Liver (tissue), 8 donors: ENCODE measurements at regions not wholly inside any gene's neighbourhood (a gene's known extent, or its start where the extent isn't known, plus 50 kb on each side); places are given as distances from the start of the nearest gene placed in this dataset.

Source experiments
- DNase-seq: peaks from one replicate; pipeline ENCODE4 v3.0.0-alpha.2; 2017; ENCODE audit warnings: low spot score
- H3K27ac ChIP-seq, 2 donors: one replicate each; pipeline ENCODE4 v1.7.0; 2013; ENCODE audit warnings: inconsistent platforms in 2 of 2, low read length in 2 of 2, control low read depth in 1 of 2, low read depth in 1 of 2, mild to moderate bottlenecking in 1 of 2
- H3K27me3 ChIP-seq, 4 donors: one replicate each; pipeline versions ENCODE4 v1.6.1 to v1.7.0; 2013; ENCODE audit warnings: low read length in 3 of 4, inconsistent platforms in 1 of 4, mild to moderate bottlenecking in 1 of 4, moderate library complexity in 1 of 4; ENCODE audit not compliant: control insufficient read depth in 4 of 4, insufficient read depth in 4 of 4
- H3K36me3 ChIP-seq, 4 donors: one replicate each; pipeline versions ENCODE4 v1.6.1 to v1.7.0; 2013; ENCODE audit warnings: low read length in 3 of 4, mild to moderate bottlenecking in 3 of 4, low read depth in 1 of 4, moderate library complexity in 1 of 4; ENCODE audit not compliant: control insufficient read depth in 4 of 4, insufficient read depth in 3 of 4
- H3K4me1 ChIP-seq, 4 donors: one replicate each; pipeline versions ENCODE4 v1.6.1 to v1.7.0; 2013; ENCODE audit warnings: low read length in 3 of 4, mild to moderate bottlenecking in 3 of 4, moderate library complexity in 1 of 4; ENCODE audit not compliant: control insufficient read depth in 4 of 4, insufficient read depth in 4 of 4
- H3K4me3 ChIP-seq, 3 donors: one replicate each; pipeline versions ENCODE4 v1.6.1 to v1.7.0; 2013; ENCODE audit warnings: low read length in 3 of 3, control low read depth in 1 of 3, low read depth in 1 of 3, mild to moderate bottlenecking in 1 of 3
- H3K9ac ChIP-seq, 2 donors: one replicate each; pipeline ENCODE4 v1.7.0; 2013; ENCODE audit warnings: low read length in 2 of 2, mild to moderate bottlenecking in 2 of 2, moderate library complexity in 2 of 2, control low read depth in 1 of 2, low read depth in 1 of 2
- H3K9me3 ChIP-seq, 4 donors: one replicate each; pipeline versions ENCODE4 v1.6.1 to v1.7.0; 2013; ENCODE audit warnings: low read length in 3 of 4; ENCODE audit not compliant: control insufficient read depth in 4 of 4
- EGR1 ChIP-seq, 2 donors: IDR thresholded peaks; 2 replicates each; pipeline ENCODE4 v1.6.1; 2016 to 2018; ENCODE audit warnings: antibody characterized with exemption in 2 of 2, low read depth in 2 of 2
- FOXA1 ChIP-seq: IDR thresholded peaks from 2 replicates; pipeline ENCODE4 v1.6.1; 2016; ENCODE audit warnings: antibody characterized with exemption
- FOXA2 ChIP-seq: IDR thresholded peaks from 2 replicates; pipeline ENCODE4 v1.6.1; 2016; ENCODE audit warnings: antibody characterized with exemption
- GABPA ChIP-seq, 2 donors: IDR thresholded peaks in 1 of 2; conservative IDR thresholded peaks in 1 of 2; 2 replicates each; pipeline ENCODE4 v1.6.1; 2016; ENCODE audit warnings: antibody characterized with exemption in 2 of 2, mild to moderate bottlenecking in 1 of 2, moderate library complexity in 1 of 2
- HNF4A ChIP-seq, 2 donors: conservative IDR thresholded peaks; 2 replicates each; pipeline ENCODE4 v1.6.1; 2016; ENCODE audit warnings: antibody characterized with exemption in 2 of 2, mild to moderate bottlenecking in 2 of 2
- HNF4G ChIP-seq: IDR thresholded peaks from 2 replicates; pipeline ENCODE4 v1.6.1; 2016; ENCODE audit warnings: antibody characterized with exemption
- JUND ChIP-seq, 2 donors: IDR thresholded peaks; 2 replicates each; pipeline ENCODE4 v1.6.1; 2016; ENCODE audit warnings: antibody characterized with exemption in 2 of 2
- NR2F2 ChIP-seq: IDR thresholded peaks from 2 replicates; pipeline ENCODE4 v1.6.1; 2016; ENCODE audit warnings: antibody characterized with exemption
- RAD21 ChIP-seq, 2 donors: IDR thresholded peaks; 2 replicates each; pipeline ENCODE4 v1.6.1; 2016; ENCODE audit warnings: antibody characterized with exemption in 2 of 2, mild to moderate bottlenecking in 2 of 2
- RXRA ChIP-seq, 2 donors: IDR thresholded peaks; 2 replicates each; pipeline ENCODE4 v1.6.1; 2017 to 2018; ENCODE audit warnings: antibody characterized with exemption in 2 of 2, mild to moderate bottlenecking in 1 of 2
- SP1 ChIP-seq: IDR thresholded peaks from 2 replicates; pipeline ENCODE4 v1.6.1; 2018; ENCODE audit warnings: antibody characterized with exemption, mild to moderate bottlenecking
- TAF1 ChIP-seq: conservative IDR thresholded peaks from 2 replicates; pipeline ENCODE4 v1.6.1; 2016; ENCODE audit warnings: antibody characterized with exemption, mild to moderate bottlenecking
- YY1 ChIP-seq: IDR thresholded peaks from 2 replicates; pipeline ENCODE4 v1.6.1; 2016; ENCODE audit warnings: antibody characterized with exemption, mild to moderate bottlenecking
- WGBS: extraction: QIAGEN DNeasy Blood & Tissue Kit; methylation state at CpG from one replicate; pipeline ENCODE4 v1.1.7; 2013; 5-methylcytosine and 5-hydroxymethylcytosine counted together
- TF ChIP-seq, protein P1 (sequence below): IDR thresholded peaks from 2 replicates; pipeline ENCODE4 v1.6.1; 2016; ENCODE audit warnings: antibody characterized with exemption
- TF ChIP-seq, protein P2 (sequence below): IDR thresholded peaks from 2 replicates; pipeline ENCODE4 v1.6.1; 2016; ENCODE audit warnings: antibody characterized with exemption
- TF ChIP-seq, protein P3 (sequence below): IDR thresholded peaks from 2 replicates; pipeline ENCODE4 v1.6.1; 2016; ENCODE audit warnings: antibody characterized with exemption, mild to moderate bottlenecking
- TF ChIP-seq, protein P4 (sequence below): fragments of 150-350 bp; IDR thresholded peaks from 2 replicates; pipeline ENCODE4 v1.5.1; 2017; ENCODE audit warnings: improper control_type of control experiment, low read depth, low read length; ENCODE audit not compliant: missing input control
- donor health status: healthy.
- donor health status: healthy.
- donor health status: healthy.
- donor health status: healthy.
- donor health status: healthy.

DNA sequence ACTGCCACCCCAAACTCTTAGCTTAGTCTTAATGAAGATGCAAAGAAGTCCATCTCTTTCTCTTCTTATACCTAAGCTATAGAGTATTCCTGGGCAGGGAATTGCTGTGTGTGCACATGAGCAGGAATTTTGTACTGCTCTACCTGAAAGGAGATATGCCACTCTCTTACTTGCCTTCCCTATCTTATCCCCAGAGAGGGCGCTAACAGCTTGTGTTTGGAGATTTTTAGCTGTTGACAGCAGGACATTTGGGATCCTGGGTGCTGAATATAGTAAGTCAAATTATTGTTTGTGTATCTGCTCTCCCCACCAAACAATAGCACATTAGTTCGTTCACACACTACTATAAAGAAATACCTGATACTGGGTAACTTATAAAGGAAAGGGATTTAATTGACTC lies 159.5 kb downstream of the GABRG2 start:
- Histone ChIP-seq H3K9ac (no peak overlapping the region), H3K27ac (no peak overlapping the region), H3K27me3 (no peaks in the 10 kb centered on the region), H3K9me3 (no peaks in the 10 kb centered on the region), H3K4me3 (no peak overlapping the region), H3K4me1 (no peaks in the 10 kb centered on the region), H3K36me3 (no peaks in the 10 kb centered on the region)
- DNase-seq = no peak
- 38% methylated on average over 2 of the region's 2 CpGs for WGBS
- TF ChIP-seq YY1 = no peak
- no peak for TF ChIP-seq RAD21 (IDR thresholded peaks at IDR 0.05)
- no peak for TF ChIP-seq EGR1 (IDR thresholded peaks at IDR 0.05; ENCODE audit: low read depth in 2 of 2)
- TF ChIP-seq, protein P1, sequence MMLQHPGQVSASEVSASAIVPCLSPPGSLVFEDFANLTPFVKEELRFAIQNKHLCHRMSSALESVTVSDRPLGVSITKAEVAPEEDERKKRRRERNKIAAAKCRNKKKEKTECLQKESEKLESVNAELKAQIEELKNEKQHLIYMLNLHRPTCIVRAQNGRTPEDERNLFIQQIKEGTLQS = no peak
- TF ChIP-seq, protein P2, sequence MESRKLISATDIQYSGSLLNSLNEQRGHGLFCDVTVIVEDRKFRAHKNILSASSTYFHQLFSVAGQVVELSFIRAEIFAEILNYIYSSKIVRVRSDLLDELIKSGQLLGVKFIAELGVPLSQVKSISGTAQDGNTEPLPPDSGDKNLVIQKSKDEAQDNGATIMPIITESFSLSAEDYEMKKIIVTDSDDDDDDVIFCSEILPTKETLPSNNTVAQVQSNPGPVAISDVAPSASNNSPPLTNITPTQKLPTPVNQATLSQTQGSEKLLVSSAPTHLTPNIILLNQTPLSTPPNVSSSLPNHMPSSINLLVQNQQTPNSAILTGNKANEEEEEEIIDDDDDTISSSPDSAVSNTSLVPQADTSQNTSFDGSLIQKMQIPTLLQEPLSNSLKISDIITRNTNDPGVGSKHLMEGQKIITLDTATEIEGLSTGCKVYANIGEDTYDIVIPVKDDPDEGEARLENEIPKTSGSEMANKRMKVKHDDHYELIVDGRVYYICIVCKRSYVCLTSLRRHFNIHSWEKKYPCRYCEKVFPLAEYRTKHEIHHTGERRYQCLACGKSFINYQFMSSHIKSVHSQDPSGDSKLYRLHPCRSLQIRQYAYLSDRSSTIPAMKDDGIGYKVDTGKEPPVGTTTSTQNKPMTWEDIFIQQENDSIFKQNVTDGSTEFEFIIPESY = no peak
- TF ChIP-seq, protein P3, sequence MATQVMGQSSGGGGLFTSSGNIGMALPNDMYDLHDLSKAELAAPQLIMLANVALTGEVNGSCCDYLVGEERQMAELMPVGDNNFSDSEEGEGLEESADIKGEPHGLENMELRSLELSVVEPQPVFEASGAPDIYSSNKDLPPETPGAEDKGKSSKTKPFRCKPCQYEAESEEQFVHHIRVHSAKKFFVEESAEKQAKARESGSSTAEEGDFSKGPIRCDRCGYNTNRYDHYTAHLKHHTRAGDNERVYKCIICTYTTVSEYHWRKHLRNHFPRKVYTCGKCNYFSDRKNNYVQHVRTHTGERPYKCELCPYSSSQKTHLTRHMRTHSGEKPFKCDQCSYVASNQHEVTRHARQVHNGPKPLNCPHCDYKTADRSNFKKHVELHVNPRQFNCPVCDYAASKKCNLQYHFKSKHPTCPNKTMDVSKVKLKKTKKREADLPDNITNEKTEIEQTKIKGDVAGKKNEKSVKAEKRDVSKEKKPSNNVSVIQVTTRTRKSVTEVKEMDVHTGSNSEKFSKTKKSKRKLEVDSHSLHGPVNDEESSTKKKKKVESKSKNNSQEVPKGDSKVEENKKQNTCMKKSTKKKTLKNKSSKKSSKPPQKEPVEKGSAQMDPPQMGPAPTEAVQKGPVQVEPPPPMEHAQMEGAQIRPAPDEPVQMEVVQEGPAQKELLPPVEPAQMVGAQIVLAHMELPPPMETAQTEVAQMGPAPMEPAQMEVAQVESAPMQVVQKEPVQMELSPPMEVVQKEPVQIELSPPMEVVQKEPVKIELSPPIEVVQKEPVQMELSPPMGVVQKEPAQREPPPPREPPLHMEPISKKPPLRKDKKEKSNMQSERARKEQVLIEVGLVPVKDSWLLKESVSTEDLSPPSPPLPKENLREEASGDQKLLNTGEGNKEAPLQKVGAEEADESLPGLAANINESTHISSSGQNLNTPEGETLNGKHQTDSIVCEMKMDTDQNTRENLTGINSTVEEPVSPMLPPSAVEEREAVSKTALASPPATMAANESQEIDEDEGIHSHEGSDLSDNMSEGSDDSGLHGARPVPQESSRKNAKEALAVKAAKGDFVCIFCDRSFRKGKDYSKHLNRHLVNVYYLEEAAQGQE = no peak
- no peak for TF ChIP-seq FOXA1
- no peak for TF ChIP-seq JUND (IDR thresholded peaks at IDR 0.05)
- TF ChIP-seq HNF4G = no peak
- no peak for TF ChIP-seq RXRA (IDR thresholded peaks at IDR 0.05)
- no peak for TF ChIP-seq HNF4A (conservative IDR thresholded peaks at IDR 0.05)
- TF ChIP-seq FOXA2 = no peak
- no peak for TF ChIP-seq NR2F2

DNA sequence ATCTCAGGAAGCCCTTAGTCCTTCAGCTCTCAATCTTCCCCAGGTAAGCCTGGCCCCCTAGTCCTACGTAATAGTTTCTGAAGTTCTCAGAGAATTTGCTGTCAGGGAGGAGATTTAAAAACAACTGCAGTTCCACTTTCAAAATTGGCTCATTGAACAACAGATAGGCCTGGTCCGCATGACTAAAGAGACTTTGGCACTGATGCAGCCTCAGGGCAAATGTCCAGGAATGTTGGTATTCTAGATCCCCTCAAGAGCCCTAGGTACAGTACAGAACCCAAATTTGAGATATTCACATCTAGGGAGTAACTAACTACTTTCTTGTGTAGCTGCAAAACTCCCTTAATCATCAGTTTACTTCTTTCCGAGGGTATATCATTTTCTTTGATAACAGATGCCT lies 162.8 kb downstream of the GABRG2 start:
- no peaks in the 10 kb centered on the region for H3K36me3 ChIP-seq
- 69% methylated on average over 3 of the region's 3 CpGs for WGBS

More for the DNA sequence above, 162.8 kb downstream of the GABRG2 start:
- H3K4me1 ChIP-seq = no peaks in the 10 kb centered on the region
- no peak overlapping the region for H3K4me3 ChIP-seq
- H3K27me3 ChIP-seq = no peaks in the 10 kb centered on the region
- no peak overlapping the region for H3K27ac ChIP-seq
- H3K9ac ChIP-seq = no peak overlapping the region
- H3K9me3 ChIP-seq = peaks cover 0 to 5% (median 0%) of the 10 kb centered on the region in 4 donors
- DNase-seq = no peak
- TF ChIP-seq FOXA2 = no peak
- no peak for TF ChIP-seq NR2F2
- TF ChIP-seq, protein P3 = no peak
- TF ChIP-seq, protein P1 = no peak
- TF ChIP-seq, protein P4, sequence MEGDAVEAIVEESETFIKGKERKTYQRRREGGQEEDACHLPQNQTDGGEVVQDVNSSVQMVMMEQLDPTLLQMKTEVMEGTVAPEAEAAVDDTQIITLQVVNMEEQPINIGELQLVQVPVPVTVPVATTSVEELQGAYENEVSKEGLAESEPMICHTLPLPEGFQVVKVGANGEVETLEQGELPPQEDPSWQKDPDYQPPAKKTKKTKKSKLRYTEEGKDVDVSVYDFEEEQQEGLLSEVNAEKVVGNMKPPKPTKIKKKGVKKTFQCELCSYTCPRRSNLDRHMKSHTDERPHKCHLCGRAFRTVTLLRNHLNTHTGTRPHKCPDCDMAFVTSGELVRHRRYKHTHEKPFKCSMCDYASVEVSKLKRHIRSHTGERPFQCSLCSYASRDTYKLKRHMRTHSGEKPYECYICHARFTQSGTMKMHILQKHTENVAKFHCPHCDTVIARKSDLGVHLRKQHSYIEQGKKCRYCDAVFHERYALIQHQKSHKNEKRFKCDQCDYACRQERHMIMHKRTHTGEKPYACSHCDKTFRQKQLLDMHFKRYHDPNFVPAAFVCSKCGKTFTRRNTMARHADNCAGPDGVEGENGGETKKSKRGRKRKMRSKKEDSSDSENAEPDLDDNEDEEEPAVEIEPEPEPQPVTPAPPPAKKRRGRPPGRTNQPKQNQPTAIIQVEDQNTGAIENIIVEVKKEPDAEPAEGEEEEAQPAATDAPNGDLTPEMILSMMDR = no peak
- no peak for TF ChIP-seq HNF4G
- TF ChIP-seq RXRA (IDR thresholded peaks at IDR 0.05) = no peak
- no peak for TF ChIP-seq GABPA (IDR thresholded peaks at IDR 0.05 in 1 of 2, conservative IDR thresholded peaks at IDR 0.05 in 1 of 2)
- TF ChIP-seq SP1 = no peak
- no peak for TF ChIP-seq TAF1
- TF ChIP-seq YY1 = no peak
- no peak for TF ChIP-seq FOXA1
- no peak for TF ChIP-seq HNF4A (conservative IDR thresholded peaks at IDR 0.05)
